H9 (cell line): ENCODE measurements at regions not wholly inside any gene's neighbourhood (a gene's known extent, or its start where the extent isn't known, plus 50 kb on each side); places are given as distances from the start of the nearest gene placed in this dataset.

ENCODE experiments used
- DNase-seq: peaks from one replicate; pipeline ENCODE4 v3.0.0-alpha.2; 2017
- H2AFZ ChIP-seq: one replicate; pipeline ENCODE4 v1.6.1; 2013; ENCODE audit warnings: mild to moderate bottlenecking, low read length, control low read depth, moderate library complexity
- H2AK5ac ChIP-seq: 2 replicates; pipeline ENCODE4 v1.6.1; 2013; ENCODE audit warnings: low read length, control low read depth, mixed read lengths; ENCODE audit not compliant: insufficient read length
- H2BK120ac ChIP-seq: one replicate; pipeline ENCODE4 v1.6.1; 2013; ENCODE audit warnings: low read depth, mild to moderate bottlenecking, low read length, control low read depth, inconsistent platforms; ENCODE audit not compliant: poor library complexity, severe bottlenecking
- H2BK12ac ChIP-seq: 2 replicates; pipeline ENCODE4 v1.6.1; 2013; ENCODE audit warnings: low read length, control low read depth, mixed read lengths, low read depth; ENCODE audit not compliant: insufficient read length
- H2BK15ac ChIP-seq: 2 replicates; pipeline ENCODE4 v1.6.1; 2013; ENCODE audit warnings: low read depth, low read length, control low read depth
- H2BK20ac ChIP-seq: one replicate; pipeline ENCODE4 v1.6.1; 2013; ENCODE audit warnings: low read depth, mild to moderate bottlenecking, low read length, control low read depth, inconsistent platforms; ENCODE audit not compliant: poor library complexity, severe bottlenecking
- H2BK5ac ChIP-seq: 2 replicates; pipeline ENCODE4 v1.6.1; 2013; ENCODE audit warnings: low read length, control low read depth, mixed read lengths; ENCODE audit not compliant: insufficient read length
- H3K14ac ChIP-seq: 2 replicates; pipeline ENCODE4 v1.6.1; 2013; ENCODE audit warnings: low read length, control low read depth; ENCODE audit not compliant: insufficient read depth
- H3K18ac ChIP-seq: 2 replicates; pipeline ENCODE4 v1.6.1; 2013; ENCODE audit warnings: low read depth, mild to moderate bottlenecking, mixed read lengths, low read length, control low read depth; ENCODE audit not compliant: insufficient read length
- H3K23ac ChIP-seq: 2 replicates; pipeline ENCODE4 v1.6.1; 2013; ENCODE audit warnings: low read length, control low read depth, mixed read lengths, low read depth; ENCODE audit not compliant: insufficient read length
- H3K23me2 ChIP-seq: 2 replicates; pipeline ENCODE4 v1.6.1; 2013; ENCODE audit warnings: low read depth, mild to moderate bottlenecking, mixed read lengths, low read length, control low read depth; ENCODE audit not compliant: insufficient read length, poor library complexity, severe bottlenecking
- H3K27ac ChIP-seq: 2 replicates; pipeline ENCODE4 v1.5.1; 2013; ENCODE audit warnings: low read length, control low read depth, mixed read lengths, low read depth; ENCODE audit not compliant: insufficient read length
- H3K27me3 ChIP-seq: 2 replicates; pipeline ENCODE4 v1.6.1; 2013; ENCODE audit warnings: low read length, control low read depth, inconsistent platforms; ENCODE audit not compliant: insufficient read depth
- H3K4ac ChIP-seq: 2 replicates; pipeline ENCODE4 v1.6.1; 2013; ENCODE audit warnings: low read depth, mild to moderate bottlenecking, control low read depth, inconsistent platforms, low read length, moderate library complexity
- H3K4me1 ChIP-seq: 2 replicates; pipeline ENCODE4 v1.6.1; 2013; ENCODE audit warnings: low read length, control low read depth, inconsistent platforms; ENCODE audit not compliant: insufficient read depth
- H3K4me2 ChIP-seq: 2 replicates; pipeline ENCODE4 v1.6.1; 2013; ENCODE audit warnings: low read length, control low read depth, mixed read lengths; ENCODE audit not compliant: insufficient read length, insufficient read depth
- H3K56ac ChIP-seq: 2 replicates; pipeline ENCODE4 v1.6.1; 2013; ENCODE audit warnings: low read depth, mild to moderate bottlenecking, mixed read lengths, low read length, control low read depth; ENCODE audit not compliant: insufficient read length
- H3K79me1 ChIP-seq: 2 replicates; pipeline ENCODE4 v1.6.1; 2013; ENCODE audit warnings: low read depth, mild to moderate bottlenecking, moderate library complexity, low read length, control low read depth, inconsistent platforms; ENCODE audit not compliant: insufficient read depth, poor library complexity, severe bottlenecking
- H3K79me2 ChIP-seq: 2 replicates; pipeline ENCODE4 v1.6.1; 2013; ENCODE audit warnings: low read length, control low read depth, inconsistent platforms; ENCODE audit not compliant: insufficient read depth
- H3K9ac ChIP-seq: 2 replicates; pipeline ENCODE4 v1.6.1; 2013; ENCODE audit warnings: low read length, control low read depth, mixed read lengths; ENCODE audit not compliant: insufficient read length; ENCODE audit errors: extremely low read depth
- H3K9me3 ChIP-seq: one replicate; pipeline ENCODE4 v1.6.1; 2013; ENCODE audit warnings: low read depth, low read length, inconsistent platforms; ENCODE audit not compliant: control insufficient read depth
- H3T11ph ChIP-seq: one replicate; pipeline ENCODE4 v1.6.1; 2013; ENCODE audit warnings: mild to moderate bottlenecking, low read length, control low read depth, inconsistent platforms
- H4K20me1 ChIP-seq: one replicate; pipeline ENCODE4 v1.6.1; 2013; ENCODE audit not compliant: control insufficient read depth, insufficient read length, insufficient read depth
- H4K5ac ChIP-seq: 2 replicates; pipeline ENCODE4 v1.6.1; 2013; ENCODE audit warnings: low read depth, mild to moderate bottlenecking, mixed read lengths, low read length, control low read depth; ENCODE audit not compliant: insufficient read length
- H4K8ac ChIP-seq: replicated peaks from 2 replicates; pipeline ENCODE4 v1.6.1; 2013; ENCODE audit warnings: low read length, control low read depth, mixed read lengths, low read depth; ENCODE audit not compliant: insufficient read length
- H4K91ac ChIP-seq: 2 replicates; pipeline ENCODE4 v1.6.1; 2013; ENCODE audit warnings: low read depth, mild to moderate bottlenecking, moderate library complexity, mixed read lengths, low read length, control low read depth; ENCODE audit not compliant: insufficient read length
- H3K27ac Mint-ChIP-seq, 3 experiments: 2 replicates in 2 of 3; 3 replicates in 1 of 3; pipeline ENCODE4 v1.8.0; 2020 to 2021; ENCODE audit warnings: mixed read lengths in 3 of 3, mild to moderate bottlenecking in 1 of 3, moderate library complexity in 1 of 3
- H3K27me3 Mint-ChIP-seq: 2 replicates; pipeline ENCODE4 v1.8.0; 2021; ENCODE audit warnings: low read depth, mild to moderate bottlenecking, moderate library complexity, mixed read lengths
- H3K36me3 Mint-ChIP-seq, 3 experiments: 2 replicates in 2 of 3; 3 replicates in 1 of 3; pipeline ENCODE4 v1.8.0; 2020 to 2021; ENCODE audit warnings: low read depth in 3 of 3, mixed read lengths in 3 of 3; ENCODE audit not compliant: insufficient read depth in 1 of 3
- H3K4me1 Mint-ChIP-seq, 2 experiments: 2 replicates each; pipeline ENCODE4 v1.8.0; 2020; ENCODE audit warnings: mixed read lengths in 2 of 2
- H3K4me3 Mint-ChIP-seq, 2 experiments: 2 replicates in 1 of 2; 3 replicates in 1 of 2; pipeline ENCODE4 v1.8.0; 2020 to 2021; ENCODE audit warnings: mild to moderate bottlenecking in 2 of 2, mixed read lengths in 2 of 2, moderate library complexity in 1 of 2
- H3K9me3 Mint-ChIP-seq, 2 experiments: 2 replicates in 1 of 2; 3 replicates in 1 of 2; pipeline ENCODE4 v1.8.0; 2020; ENCODE audit warnings: mild to moderate bottlenecking in 2 of 2, mixed read lengths in 2 of 2, moderate library complexity in 1 of 2
- CTCF ChIP-seq: fragments of 200-600 bp; sonication (generic); conservative IDR thresholded peaks from 3 replicates; pipeline ENCODE4 v1.8.0; 2021; ENCODE audit warnings: antibody characterized with exemption, mild to moderate bottlenecking
- WGBS: extraction: QIAGEN DNeasy Blood & Tissue Kit; methylation state at CpG from one replicate; pipeline ENCODE4 v1.1.7; 2013; ENCODE audit warnings: missing lambda C conversion rate, low lambda C conversion rate, mixed read lengths; ENCODE audit not compliant: insufficient read length; ENCODE audit errors: extremely low coverage; 5-methylcytosine and 5-hydroxymethylcytosine counted together

DNA sequence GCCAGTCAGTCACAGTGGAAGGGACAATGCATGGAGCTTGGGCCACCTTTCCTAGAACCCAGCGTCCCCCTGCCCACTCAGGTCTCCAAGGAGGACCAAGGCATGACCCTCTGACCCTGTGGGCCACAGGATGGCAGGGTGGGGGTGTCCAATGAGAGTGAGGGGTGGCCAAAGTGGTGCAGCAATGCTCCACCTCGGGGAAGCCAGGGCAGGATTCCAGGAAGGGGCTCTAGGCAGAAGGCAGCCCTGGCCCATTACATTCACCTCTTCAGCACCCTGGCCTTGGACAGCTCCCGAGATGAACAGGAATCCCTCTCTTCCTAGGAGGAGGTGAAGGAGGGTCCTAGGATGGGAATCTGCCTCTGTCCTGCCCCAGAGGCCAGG lies 597.5 kb downstream of the BRD1 start:
- no peak overlapping the region for H3K23ac ChIP-seq
- H2BK120ac ChIP-seq, result no peak overlapping the region
- H3K27ac ChIP-seq, result no peak overlapping the region
- no peak overlapping the region for H2BK12ac ChIP-seq
- no peak overlapping the region for H4K8ac ChIP-seq
- H3K27me3 ChIP-seq, result no peaks in the 10 kb centered on the region
- peaks cover 0 to 2% of the 10 kb centered on the region in 2 experiments; a peak in 2 of 5 replicates for H3K9me3 Mint-ChIP-seq
- no peak overlapping the region for H2BK5ac ChIP-seq
- H3K4me1 ChIP-seq, result no peaks in the 10 kb centered on the region; the same call in 1 of the 2 replicates
- H3K56ac ChIP-seq, result no peak overlapping the region
- H4K91ac ChIP-seq, result no peak overlapping the region
- no peaks in the 10 kb centered on the region for H3K23me2 ChIP-seq
- no peaks in the 10 kb centered on the region for H3K79me1 ChIP-seq
- no peaks in the 10 kb centered on the region; a peak in 1 of 7 replicates for H3K36me3 Mint-ChIP-seq
- no peak overlapping the region for H2AK5ac ChIP-seq
- TF ChIP-seq CTCF, result no peak
- H3K14ac ChIP-seq, result no peak overlapping the region; the same call in 1 of the 2 replicates
- no peak overlapping the region for H3K27ac Mint-ChIP-seq
- H3K9ac ChIP-seq, result no peak overlapping the region
- no peak overlapping the region for H3T11ph ChIP-seq
- H3K27me3 Mint-ChIP-seq, result peaks cover 14% of the 10 kb centered on the region
- no peak overlapping the region for H2BK15ac ChIP-seq
- no peaks in the 10 kb centered on the region for H3K9me3 ChIP-seq
- peaks cover 4 to 6% of the 10 kb centered on the region in 2 experiments; a peak in 3 of 4 replicates for H3K4me1 Mint-ChIP-seq
- H4K20me1 ChIP-seq, result no peaks in the 10 kb centered on the region
- no peak overlapping the region for H3K4me3 Mint-ChIP-seq
- no CpG with 5 or more reads among the region's 3 CpGs for WGBS
- DNase-seq, result peak; percentile 54
- no peak overlapping the region for H3K18ac ChIP-seq
- no peak overlapping the region for H2AFZ ChIP-seq
- no peak overlapping the region for H3K4ac ChIP-seq
- H2BK20ac ChIP-seq, result no peak overlapping the region
- no peak overlapping the region for H3K4me2 ChIP-seq
- H4K5ac ChIP-seq, result no peak overlapping the region
- H3K79me2 ChIP-seq, result no peaks in the 10 kb centered on the region
